SK-N-SH (cell line): ENCODE measurements at regions not wholly inside any gene's neighbourhood (a gene's known extent, or its start where the extent isn't known, plus 50 kb on each side); places are given as distances from the start of the nearest gene placed in this dataset.

Experiments used
- CTCF ChIA-PET: fragments of 300-600, 350-600 bp; formaldehyde crosslinking; extraction: SDS; loops from one replicate; lab custom pipeline; 2021; lab: Yijun Ruan, JAX
- POLR2A ChIA-PET: fragments of 350-600 bp; sonication (Branson Sonifier 250); formaldehyde crosslinking; extraction: SDS; loops from one replicate; lab custom pipeline; 2020; ENCODE audit warnings: antibody characterized with exemption, inconsistent platforms; lab: Yijun Ruan, JAX
- DNase-seq: peaks from one replicate; pipeline ENCODE4 v3.0.0; 2012
- H2AFZ ChIP-seq: fragments of 200-600 bp; sonication (generic); 2 replicates; pipeline ENCODE4 v1.8.1; 2016; ENCODE audit warnings: antibody characterized with exemption, mild to moderate bottlenecking, low read depth
- H3F3A ChIP-seq: fragments of 200-600 bp; sonication (generic); replicated peaks from 2 replicates; pipeline ENCODE3; 2016; ENCODE audit warnings: antibody characterized with exemption, mild to moderate bottlenecking; ENCODE audit not compliant: insufficient read depth
- H3K27ac ChIP-seq, 2 experiments: fragments of 200-500 bp in 1 of 2; fragments of 200-600 bp in 1 of 2; sonication (Bioruptor generic) in 1 of 2; sonication (generic), shearing (Covaris generic) in 1 of 2; 2 replicates each; pipeline versions ENCODE4 v1.5.1 to v1.6.1; 2014 to 2016; ENCODE audit warnings: low read depth in 2 of 2, inconsistent platforms in 1 of 2, low read length in 1 of 2, mild to moderate bottlenecking in 1 of 2, mixed read lengths in 1 of 2
- H3K27me3 ChIP-seq: fragments of 200-600 bp; sonication (generic), shearing (Covaris generic); 2 replicates; pipeline ENCODE4 v1.6.1; 2016; ENCODE audit warnings: mixed run types; ENCODE audit not compliant: insufficient read depth
- H3K36me3 ChIP-seq, 2 experiments: fragments of 200-500 bp in 1 of 2; fragments of 200-600 bp in 1 of 2; sonication (Bioruptor generic) in 1 of 2; sonication (generic) in 1 of 2; replicated peaks in 1 of 2; 2 replicates each; pipeline versions ENCODE3 to v1.5.1; 2014 to 2016; ENCODE audit warnings: low read length in 1 of 2, mild to moderate bottlenecking in 1 of 2; ENCODE audit not compliant: insufficient read depth in 2 of 2, control insufficient read depth in 1 of 2
- H3K4me1 ChIP-seq, 2 experiments: fragments of 200-500 bp in 1 of 2; fragments of 200-600 bp in 1 of 2; sonication (Bioruptor generic) in 1 of 2; sonication (generic), shearing (Covaris generic) in 1 of 2; 2 replicates each; pipeline versions ENCODE4 v1.5.1 to v1.6.1; 2014 to 2016; ENCODE audit warnings: low read depth in 1 of 2, low read length in 1 of 2, mixed run types in 1 of 2; ENCODE audit not compliant: insufficient read depth in 2 of 2, control insufficient read depth in 1 of 2
- H3K4me2 ChIP-seq: fragments of 200-600 bp; sonication (generic), shearing (Covaris generic); 2 replicates; pipeline ENCODE4 v1.6.1; 2017; ENCODE audit warnings: mixed run types
- H3K4me3 ChIP-seq, 2 experiments: fragments of 200-500 bp in 1 of 2; fragments of 200-600 bp in 1 of 2; sonication (Bioruptor generic) in 1 of 2; sonication (generic), shearing (Covaris generic) in 1 of 2; 2 replicates each; pipeline versions ENCODE4 v1.5.1 to v1.8.1; 2014 to 2016; ENCODE audit warnings: low read depth in 2 of 2, inconsistent platforms in 1 of 2, low read length in 1 of 2, mild to moderate bottlenecking in 1 of 2, mixed read lengths in 1 of 2, moderate library complexity in 1 of 2
- H3K79me2 ChIP-seq: fragments of 200-600 bp; sonication (generic); 2 replicates; pipeline ENCODE4 v1.8.1; 2017; ENCODE audit warnings: mild to moderate bottlenecking; ENCODE audit not compliant: insufficient read depth
- H3K9ac ChIP-seq: fragments of 200-600 bp; sonication (generic); 2 replicates; pipeline ENCODE4 v1.6.1; 2017; ENCODE audit warnings: mixed run types
- H3K9me2 ChIP-seq: fragments of 200-600 bp; sonication (generic); 2 replicates; pipeline ENCODE4 v1.6.1; 2017; ENCODE audit warnings: mixed run types
- H3K9me3 ChIP-seq: fragments of 200-600 bp; sonication (generic); 2 replicates; pipeline ENCODE4 v1.6.1; 2017; ENCODE audit warnings: mixed run types, mild to moderate bottlenecking, moderate library complexity
- H4K20me1 ChIP-seq: fragments of 200-600 bp; sonication (generic); 2 replicates; pipeline ENCODE4 v1.6.1; 2017; ENCODE audit warnings: mild to moderate bottlenecking, mixed run types; ENCODE audit not compliant: insufficient read depth
- CHD2 ChIP-seq: fragments of 150-350 bp; IDR thresholded peaks from 2 replicates; pipeline ENCODE4 v1.6.1; 2018; ENCODE audit warnings: low read length; ENCODE audit not compliant: partially characterized antibody
- CTCF ChIP-seq: fragments of 200-600 bp; sonication (generic); IDR thresholded peaks from 2 replicates; pipeline ENCODE4 v1.6.1; 2017; ENCODE audit warnings: antibody characterized with exemption, mild to moderate bottlenecking, moderate library complexity
- EP300 ChIP-seq, 2 experiments: IDR thresholded peaks; 2 replicates each; pipeline versions ENCODE4 v1.4.0 to v1.6.1; 2012; ENCODE audit warnings: borderline replicate concordance in 1 of 2, low read depth in 1 of 2, low read length in 1 of 2
- EZH2phosphoT487 ChIP-seq: fragments of 200-600 bp; sonication (generic); IDR thresholded peaks from 2 replicates; pipeline ENCODE4 v1.6.1; 2017; ENCODE audit warnings: low read depth, mixed run types, mild to moderate bottlenecking, antibody characterized with exemption, moderate library complexity, borderline replicate concordance
- FOXJ3 ChIP-seq: sonication (generic); formaldehyde crosslinking; IDR thresholded peaks from 2 replicates; pipeline ENCODE4 v1.5.1; 2020; ENCODE audit warnings: mild to moderate bottlenecking, missing genetic modification reagents
- GABPA ChIP-seq: IDR thresholded peaks from 2 replicates; pipeline ENCODE4 v1.4.0; 2012; ENCODE audit warnings: low read depth, mild to moderate bottlenecking
- GATA2 ChIP-seq: sonication (generic); formaldehyde crosslinking; IDR thresholded peaks from 2 replicates; pipeline ENCODE4 v1.5.0; 2020; ENCODE audit warnings: mild to moderate bottlenecking, missing genetic modification reagents
- IRF3 ChIP-seq: fragments of 150-350 bp; IDR thresholded peaks from 2 replicates; pipeline ENCODE4 v1.6.1; 2016; ENCODE audit warnings: mild to moderate bottlenecking, low read depth, low read length
- JUND ChIP-seq: IDR thresholded peaks from 2 replicates; pipeline ENCODE4 v1.4.0; 2012
- MAX ChIP-seq: IDR thresholded peaks from 2 replicates; pipeline ENCODE4 v1.4.0; 2012; ENCODE audit warnings: low read depth
- MXI1 ChIP-seq: IDR thresholded peaks from 2 replicates; pipeline ENCODE4 v1.6.1; 2012; ENCODE audit warnings: mild to moderate bottlenecking, low read depth, low read length, improper control_type of control experiment
- NFIC ChIP-seq: IDR thresholded peaks from 2 replicates; pipeline ENCODE4 v1.4.0; 2012; ENCODE audit warnings: borderline replicate concordance
- PBX3 ChIP-seq: IDR thresholded peaks from 2 replicates; pipeline ENCODE4; 2012
- POLR2AphosphoS5 ChIP-seq: IDR thresholded peaks from 2 replicates; pipeline ENCODE4 v1.6.1; 2012; ENCODE audit warnings: low read depth, low read length
- RAD21 ChIP-seq: IDR thresholded peaks from 2 replicates; pipeline ENCODE4 v1.6.1; 2012; ENCODE audit warnings: mild to moderate bottlenecking, low read length
- RCOR1 ChIP-seq: fragments of 150-350 bp; IDR thresholded peaks from 2 replicates; pipeline ENCODE4 v1.6.1; 2017; ENCODE audit warnings: antibody characterized with exemption, low read length
- RXRA ChIP-seq: IDR thresholded peaks from 2 replicates; pipeline ENCODE4 v1.4.0; 2012; ENCODE audit warnings: low read depth, mild to moderate bottlenecking, borderline replicate concordance
- SIN3A ChIP-seq: IDR thresholded peaks from 2 replicates; pipeline ENCODE4 v1.6.1; 2012; ENCODE audit warnings: low read depth, mild to moderate bottlenecking, low read length, moderate library complexity, borderline replicate concordance
- TAF1 ChIP-seq: IDR thresholded peaks from 2 replicates; pipeline ENCODE4 v1.6.1; 2012; ENCODE audit warnings: low read depth, mild to moderate bottlenecking, low read length, moderate library complexity, borderline replicate concordance
- TCF12 ChIP-seq: IDR thresholded peaks from 2 replicates; pipeline ENCODE4 v1.4.0; 2012
- TEAD4 ChIP-seq: IDR thresholded peaks from 2 replicates; pipeline ENCODE4 v1.4.0; 2012; ENCODE audit warnings: mild to moderate bottlenecking, borderline replicate concordance; ENCODE audit not compliant: insufficient read depth
- USF1 ChIP-seq: IDR thresholded peaks from 2 replicates; pipeline ENCODE4 v1.4.0; 2012; ENCODE audit warnings: low read depth, borderline replicate concordance
- YY1 ChIP-seq: IDR thresholded peaks from 2 replicates; pipeline ENCODE4 v1.4.0; 2012; ENCODE audit warnings: low read depth, mild to moderate bottlenecking
- WGBS: methylation state at CpG from one replicate; pipeline ENCODE4 v1.1.6; 2017; ENCODE audit warnings: low lambda C conversion rate; 5-methylcytosine and 5-hydroxymethylcytosine counted together

GRCh38 chr7:106791526-106791925 lies 73.6 kb upstream of the PIK3CG start:
- H3K9me2 ChIP-seq: no peaks in the 10 kb centered on the region
- 67% methylated on average over 4 of the region's 4 CpGs for WGBS
- H3K9me3 ChIP-seq: no peaks in the 10 kb centered on the region
- no peak overlapping the region for H2AFZ ChIP-seq
- CTCF ChIA-PET: interaction anchor here (1.1 kb wide), 1 partner anchor 358 kb away, joined by 3 read pairs; no protein-coding TSS in a partner anchor
- H3K36me3 ChIP-seq: no peaks in the 10 kb centered on the region
- no peaks in the 10 kb centered on the region for H3K27me3 ChIP-seq
- H3K4me3 ChIP-seq: no peak overlapping the region
- H4K20me1 ChIP-seq: no peaks in the 10 kb centered on the region
- H3K4me1 ChIP-seq: peaks cover 0 to 3% of the 10 kb centered on the region in 2 experiments; a peak in 1 of 4 replicates
- no peak for DNase-seq
- no peak for TF ChIP-seq PBX3
- no peak for TF ChIP-seq EZH2phosphoT487
- TF ChIP-seq CHD2: no peak
- no peak for TF ChIP-seq RAD21
- TF ChIP-seq EP300 (IDR thresholded peaks at IDR 0.05; ENCODE audit: borderline replicate concordance in 1 of 2, low read depth in 1 of 2, low read length in 1 of 2): no peak
- no peak for TF ChIP-seq FOXJ3 (CRISPR knock-in tag)
- no peak for TF ChIP-seq YY1
- TF ChIP-seq TEAD4: no peak
- TF ChIP-seq TAF1: no peak
- TF ChIP-seq CTCF: no peak
- TF ChIP-seq NFIC: no peak
- no peak for TF ChIP-seq JUND
- no peak overlapping the region for H3K4me2 ChIP-seq
- no peaks in the 10 kb centered on the region for H3K79me2 ChIP-seq
- POLR2A ChIA-PET: no interaction called here
- H3K9ac ChIP-seq: no peak overlapping the region
- no peak overlapping the region for H3K27ac ChIP-seq
- H3F3A ChIP-seq: no peaks in the 10 kb centered on the region

GRCh38 chr7:106792233-106792926 lies 72.7 kb upstream of the PIK3CG start:
- Histone ChIP-seq H3K79me2 (no peaks in the 10 kb centered on the region), H3K9me2 (no peaks in the 10 kb centered on the region), H3K4me2 (no peak overlapping the region), H3K9ac (no peak overlapping the region), H3K36me3 (no peaks in the 10 kb centered on the region), H3F3A (no peaks in the 10 kb centered on the region), H3K4me1 (peaks cover 0 to 3% of the 10 kb centered on the region in 2 experiments; a peak in 1 of 4 replicates), H4K20me1 (no peaks in the 10 kb centered on the region), H2AFZ (peak overlapping the region; percentile 24; the same call in 1 of the 2 replicates), H3K4me3 (no peak overlapping the region), H3K27me3 (no peaks in the 10 kb centered on the region), H3K27ac (no peak overlapping the region), H3K9me3 (no peaks in the 10 kb centered on the region; the same call in 1 of the 2 replicates)
- CTCF ChIA-PET: interaction anchor here (0.6 to 6.7 kb wide), 64 partner anchors 10 to 1087 kb away, joined by 3 to 171 read pairs (median 4); partner anchors contain the start of genes CCDC71L and HBP1
- WGBS: 64% methylated on average over 8 of the region's 8 CpGs
- POLR2A ChIA-PET: no interaction called here
- DNase-seq: no peak
- TF ChIP-seq USF1 (no peak), CHD2 (no peak), TCF12 (no peak), RCOR1 (no peak), RXRA (no peak), MXI1 (no peak), MAX (no peak), GABPA (no peak), POLR2AphosphoS5 (no peak), IRF3 (no peak), YY1 (no peak), EP300 (IDR thresholded peaks at IDR 0.05; ENCODE audit: borderline replicate concordance in 1 of 2, low read depth in 1 of 2, low read length in 1 of 2) (no peak), GATA2 (CRISPR knock-in tag) (no peak), SIN3A (no peak)
